ENCODE measurements at regions not wholly inside any gene's neighbourhood (a gene's known extent, or its start where the extent isn't known, plus 50 kb on each side); places are given as distances from the start of the nearest gene placed in this dataset.

- Histone ChIP-seq H3K4me1 (peaks cover 0 to 14% (median 9%) of the 10 kb centered on the region in 4 donors), H3K4me3 (no peak overlapping the region), H3K27ac (peak overlapping the region in 2 of 5 donors; percentile 48 to 58), H3K36me3 (no peaks in the 10 kb centered on the region), H3K9me3 (peaks cover 0 to 8% (median 0%) of the 10 kb centered on the region in 4 donors), H3K27me3 (no peaks in the 10 kb centered on the region)
- TF ChIP-seq CTCF (IDR thresholded peaks at IDR 0.05) (peak in 5 of 7 experiments; percentile 17 to 47 (median 40)), EP300 (IDR thresholded peaks at IDR 0.05) (no peak)
- 16 to 27% (median 26%) methylated on average over 10 of the region's 10 CpGs for WGBS, 5 donors
- intact Hi-C loops (cut with DNase I; ENCODE audit: low total_unique reads): no loop called here
- DNase-seq: peak; percentile 57 to 80
These were observed 253.0 kb upstream of the CCDC179 start for GRCh38 chr11:23112987-23113886.

GRCh38 chr11:23113887-23114216 is 253.6 kb upstream of the CCDC179 start:
- intact Hi-C loops (cut with DNase I; ENCODE audit: low total_unique reads): no loop called here
- DNase-seq: no peak

DNA sequence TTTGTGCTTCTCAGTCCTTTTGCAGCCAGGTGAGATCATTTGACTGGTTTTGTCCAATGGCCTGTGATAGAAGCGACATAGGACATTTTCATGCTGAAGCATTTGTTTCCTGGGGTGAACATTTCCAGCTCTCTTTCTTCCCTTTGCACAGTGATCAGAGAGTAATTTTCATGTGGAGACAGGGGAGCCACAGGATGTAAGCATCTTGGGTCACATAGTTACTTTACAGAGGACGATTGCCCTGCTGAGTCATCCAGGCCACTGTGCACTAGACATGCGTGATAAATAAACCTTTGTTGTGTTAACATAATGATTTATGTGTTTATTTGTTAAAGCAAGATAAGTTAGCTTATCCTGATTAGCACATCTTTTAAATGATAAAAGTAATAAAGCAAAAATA is 263.5 kb upstream of the CCDC179 start:
- no peaks in the 10 kb centered on the region for H3K27me3 ChIP-seq
- no peak overlapping the region for H3K4me3 ChIP-seq
- H3K9me3 ChIP-seq: no peaks in the 10 kb centered on the region
- H3K27ac ChIP-seq: no peak overlapping the region
- WGBS, 5 donors: 46 to 53% (median 50%) methylated on average over 3 of the region's 3 CpGs
- intact Hi-C loops (cut with DNase I; ENCODE audit: low total_unique reads): no loop called here
- TF ChIP-seq POLR2A (IDR thresholded peaks at IDR 0.05) (no peak), CTCF (IDR thresholded peaks at IDR 0.05) (no peak), POLR2AphosphoS5 (IDR thresholded peaks at IDR 0.05) (no peak), EP300 (IDR thresholded peaks at IDR 0.05) (no peak)
- H3K4me1 ChIP-seq: no peaks in the 10 kb centered on the region
- DNase-seq: no peak
- no peaks in the 10 kb centered on the region for H3K36me3 ChIP-seq

More at GRCh38 chr11:23113887-23114216, 253.6 kb upstream of the CCDC179 start:
- Histone ChIP-seq H3K36me3 (no peaks in the 10 kb centered on the region), H3K4me3 (no peak overlapping the region), H3K27ac (no peak overlapping the region), H3K27me3 (no peaks in the 10 kb centered on the region), H3K4me1 (peaks cover 0 to 14% (median 9%) of the 10 kb centered on the region in 4 donors), H3K9me3 (peaks cover 0 to 8% (median 0%) of the 10 kb centered on the region in 4 donors)
- TF ChIP-seq CTCF (IDR thresholded peaks at IDR 0.05): peak in 1 of 7 experiments; percentile 2
- TF ChIP-seq POLR2AphosphoS5 (IDR thresholded peaks at IDR 0.05): no peak
- WGBS, 5 donors: 24 to 39% (median 35%) methylated on average over 1 of the region's 1 CpG

GRCh38 chr11:23124249-23124648 is 264.0 kb upstream of the CCDC179 start:
- DNase-seq: no peak
- intact Hi-C loops (cut with DNase I; ENCODE audit: low total_unique reads): no loop called here
- Histone ChIP-seq H3K4me1 (no peaks in the 10 kb centered on the region), H3K27me3 (no peaks in the 10 kb centered on the region), H3K36me3 (no peaks in the 10 kb centered on the region), H3K9me3 (no peaks in the 10 kb centered on the region), H3K27ac (no peak overlapping the region), H3K4me3 (no peak overlapping the region)
- TF ChIP-seq POLR2AphosphoS5 (IDR thresholded peaks at IDR 0.05): no peak

DNA sequence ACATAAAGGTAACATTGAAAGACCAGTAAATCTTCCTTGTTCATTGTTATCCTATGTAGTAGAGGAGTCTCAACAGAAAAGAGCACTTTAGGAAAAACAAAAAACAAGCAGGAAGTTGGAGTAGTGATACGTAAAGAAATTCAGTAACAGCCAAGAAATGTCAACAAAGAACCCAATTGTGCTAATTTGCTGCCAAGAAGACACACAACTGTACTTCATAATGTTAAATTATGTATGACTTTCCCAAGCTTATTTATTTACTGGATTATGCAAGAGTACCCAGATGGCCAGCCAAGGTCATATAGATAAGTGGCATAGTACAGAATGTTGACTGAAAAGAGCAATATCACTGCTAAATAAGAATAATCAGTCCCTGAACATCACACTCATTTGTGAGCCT is 264.7 kb upstream of the CCDC179 start:
- no peaks in the 10 kb centered on the region for H3K4me1 ChIP-seq
- peak in 1 of 2 donors; percentile 26 for DNase-seq
- H3K36me3 ChIP-seq: no peaks in the 10 kb centered on the region
- H3K27me3 ChIP-seq: no peaks in the 10 kb centered on the region
- H3K27ac ChIP-seq: no peak overlapping the region
- no peaks in the 10 kb centered on the region for H3K9me3 ChIP-seq
- intact Hi-C loops (cut with DNase I; ENCODE audit: low total_unique reads): no loop called here
- 25 to 52% (median 42%) methylated on average over 1 of the region's 1 CpG for WGBS, 5 donors
- no peak for TF ChIP-seq EP300 (IDR thresholded peaks at IDR 0.05)
- no peak for TF ChIP-seq POLR2AphosphoS5 (IDR thresholded peaks at IDR 0.05)
- TF ChIP-seq POLR2A (IDR thresholded peaks at IDR 0.05): no peak
- no peak for TF ChIP-seq CTCF (IDR thresholded peaks at IDR 0.05)
- H3K4me3 ChIP-seq: no peak overlapping the region

Data from stomach (tissue), 8 donors.